Activated naive CD8-positive, alpha-beta T cell (primary cell): ENCODE measurements at regions not wholly inside any gene's neighbourhood (a gene's known extent, or its start where the extent isn't known, plus 50 kb on each side); places are given as distances from the start of the nearest gene placed in this dataset.

ENCODE experiments used
- H3K27ac Mint-ChIP-seq: one replicate; pipeline ENCODE4 v1.8.0; 2021; ENCODE audit warnings: mixed read lengths
- H3K27me3 Mint-ChIP-seq: one replicate; pipeline ENCODE4 v1.8.0; 2021; ENCODE audit warnings: mixed read lengths
- H3K36me3 Mint-ChIP-seq: one replicate; pipeline ENCODE4 v1.8.0; 2021; ENCODE audit warnings: mixed read lengths
- H3K4me1 Mint-ChIP-seq: one replicate; pipeline ENCODE4 v1.8.0; 2021; ENCODE audit warnings: low read depth, mixed read lengths
- H3K4me3 Mint-ChIP-seq: one replicate; pipeline ENCODE4 v1.8.0; 2021; ENCODE audit warnings: mild to moderate bottlenecking, mixed read lengths
- H3K9me3 Mint-ChIP-seq: one replicate; pipeline ENCODE4 v1.8.0; 2021; ENCODE audit warnings: low read depth, mixed read lengths

- Mint-ChIP-seq H3K36me3 (peaks cover 2% of the 10 kb centered on the region), H3K9me3 (peaks cover 3% of the 10 kb centered on the region), H3K4me1 (peaks cover 47% of the 10 kb centered on the region), H3K4me3 (peak overlapping the region; percentile 43), H3K27ac (no peak overlapping the region), H3K27me3 (no peaks in the 10 kb centered on the region)
Observed at GRCh38 chr9:20225826-20226225, 396.5 kb downstream of the MLLT3 start.

- no peak overlapping the region for H3K4me3 Mint-ChIP-seq
- H3K9me3 Mint-ChIP-seq: peaks cover 3% of the 10 kb centered on the region
- H3K27ac Mint-ChIP-seq: no peak overlapping the region
- no peaks in the 10 kb centered on the region for H3K36me3 Mint-ChIP-seq
- no peaks in the 10 kb centered on the region for H3K27me3 Mint-ChIP-seq
- peaks cover 52% of the 10 kb centered on the region for H3K4me1 Mint-ChIP-seq
Observed at GRCh38 chr9:20224756-20225155, 397.5 kb downstream of the MLLT3 start.

- peaks cover 3% of the 10 kb centered on the region for H3K9me3 Mint-ChIP-seq
- peaks cover 21% of the 10 kb centered on the region for H3K4me1 Mint-ChIP-seq
- H3K27me3 Mint-ChIP-seq: no peaks in the 10 kb centered on the region
- no peak overlapping the region for H3K4me3 Mint-ChIP-seq
- H3K27ac Mint-ChIP-seq: no peak overlapping the region
- H3K36me3 Mint-ChIP-seq: no peaks in the 10 kb centered on the region
Observed at GRCh38 chr9:20220286-20220685, 402.0 kb downstream of the MLLT3 start.

GRCh38 chr9:20219437-20219836 is 402.9 kb downstream of the MLLT3 start:
- Mint-ChIP-seq H3K4me3 (no peak overlapping the region), H3K36me3 (no peaks in the 10 kb centered on the region), H3K4me1 (peaks cover 14% of the 10 kb centered on the region), H3K9me3 (peaks cover 3% of the 10 kb centered on the region), H3K27me3 (no peaks in the 10 kb centered on the region), H3K27ac (no peak overlapping the region)

- no peak overlapping the region for H3K27ac Mint-ChIP-seq
- H3K9me3 Mint-ChIP-seq: no peaks in the 10 kb centered on the region
- H3K36me3 Mint-ChIP-seq: no peaks in the 10 kb centered on the region
- peaks cover 11% of the 10 kb centered on the region for H3K4me1 Mint-ChIP-seq
- no peaks in the 10 kb centered on the region for H3K27me3 Mint-ChIP-seq
- H3K4me3 Mint-ChIP-seq: no peak overlapping the region
Observed at GRCh38 chr9:20217596-20217995, 404.7 kb downstream of the MLLT3 start.

GRCh38 chr9:20216438-20216837 is 405.9 kb downstream of the MLLT3 start:
- H3K27me3 Mint-ChIP-seq: no peaks in the 10 kb centered on the region
- H3K4me1 Mint-ChIP-seq: peaks cover 10% of the 10 kb centered on the region
- no peak overlapping the region for H3K4me3 Mint-ChIP-seq
- H3K27ac Mint-ChIP-seq: no peak overlapping the region
- no peaks in the 10 kb centered on the region for H3K9me3 Mint-ChIP-seq
- no peaks in the 10 kb centered on the region for H3K36me3 Mint-ChIP-seq

GRCh38 chr9:20215552-20215951 is 406.7 kb downstream of the MLLT3 start:
- Mint-ChIP-seq H3K27me3 (no peaks in the 10 kb centered on the region), H3K27ac (no peak overlapping the region), H3K4me1 (peaks cover 7% of the 10 kb centered on the region), H3K9me3 (no peaks in the 10 kb centered on the region), H3K36me3 (no peaks in the 10 kb centered on the region), H3K4me3 (no peak overlapping the region)

- H3K27me3 Mint-ChIP-seq: no peaks in the 10 kb centered on the region
- peaks cover 28% of the 10 kb centered on the region for H3K4me1 Mint-ChIP-seq
- no peak overlapping the region for H3K4me3 Mint-ChIP-seq
Observed at GRCh38 chr9:20212806-20213205, 409.5 kb downstream of the MLLT3 start.

GRCh38 chr9:20209391-20210340 is 412.6 kb downstream of the MLLT3 start:
- no peaks in the 10 kb centered on the region for H3K27me3 Mint-ChIP-seq
- H3K9me3 Mint-ChIP-seq: no peaks in the 10 kb centered on the region
- H3K4me3 Mint-ChIP-seq: peak overlapping the region; percentile 76
- H3K27ac Mint-ChIP-seq: peak overlapping the region; percentile 97
- peaks cover 38% of the 10 kb centered on the region for H3K4me1 Mint-ChIP-seq
- no peaks in the 10 kb centered on the region for H3K36me3 Mint-ChIP-seq

More at GRCh38 chr9:20212806-20213205, 409.5 kb downstream of the MLLT3 start:
- H3K27ac Mint-ChIP-seq: no peak overlapping the region
- no peaks in the 10 kb centered on the region for H3K36me3 Mint-ChIP-seq
- H3K9me3 Mint-ChIP-seq: no peaks in the 10 kb centered on the region

GRCh38 chr9:20208961-20209371 is 413.3 kb downstream of the MLLT3 start:
- H3K4me1 Mint-ChIP-seq: peaks cover 38% of the 10 kb centered on the region
- no peaks in the 10 kb centered on the region for H3K36me3 Mint-ChIP-seq
- H3K9me3 Mint-ChIP-seq: no peaks in the 10 kb centered on the region
- H3K4me3 Mint-ChIP-seq: peak overlapping the region; percentile 76
- no peaks in the 10 kb centered on the region for H3K27me3 Mint-ChIP-seq
- H3K27ac Mint-ChIP-seq: peak overlapping the region; percentile 97

- Mint-ChIP-seq H3K4me3 (peak overlapping the region; percentile 76), H3K36me3 (no peaks in the 10 kb centered on the region), H3K4me1 (peaks cover 38% of the 10 kb centered on the region), H3K9me3 (no peaks in the 10 kb centered on the region), H3K27ac (peak overlapping the region; percentile 97), H3K27me3 (no peaks in the 10 kb centered on the region)
Observed at GRCh38 chr9:20208226-20208625, 414.1 kb downstream of the MLLT3 start.

- no peaks in the 10 kb centered on the region for H3K36me3 Mint-ChIP-seq
- no peak overlapping the region for H3K27ac Mint-ChIP-seq
- no peaks in the 10 kb centered on the region for H3K9me3 Mint-ChIP-seq
- H3K4me1 Mint-ChIP-seq: peaks cover 42% of the 10 kb centered on the region
- H3K4me3 Mint-ChIP-seq: no peak overlapping the region
- no peaks in the 10 kb centered on the region for H3K27me3 Mint-ChIP-seq
Observed at GRCh38 chr9:20207176-20207575, 415.1 kb downstream of the MLLT3 start.

GRCh38 chr9:20205821-20206220 is 416.5 kb downstream of the MLLT3 start:
- Mint-ChIP-seq H3K27ac (no peak overlapping the region), H3K4me3 (no peak overlapping the region), H3K27me3 (no peaks in the 10 kb centered on the region), H3K4me1 (peaks cover 52% of the 10 kb centered on the region), H3K9me3 (no peaks in the 10 kb centered on the region), H3K36me3 (no peaks in the 10 kb centered on the region)

- Mint-ChIP-seq H3K27me3 (no peaks in the 10 kb centered on the region), H3K9me3 (peaks cover 8% of the 10 kb centered on the region), H3K4me3 (no peak overlapping the region), H3K36me3 (peaks cover 2% of the 10 kb centered on the region), H3K27ac (peak overlapping the region; percentile 22), H3K4me1 (peaks cover 29% of the 10 kb centered on the region)
Observed at GRCh38 chr9:20200991-20201431, 412.2 kb upstream of the SLC24A2 start.

- Mint-ChIP-seq H3K4me3 (no peak overlapping the region), H3K36me3 (peaks cover 4% of the 10 kb centered on the region), H3K4me1 (peaks cover 28% of the 10 kb centered on the region), H3K9me3 (peaks cover 10% of the 10 kb centered on the region), H3K27me3 (no peaks in the 10 kb centered on the region), H3K27ac (no peak overlapping the region)
Observed at GRCh38 chr9:20200581-20200980, 411.7 kb upstream of the SLC24A2 start.
